ENCODE measurements at regions not wholly inside any gene's neighbourhood (a gene's known extent, or its start where the extent isn't known, plus 50 kb on each side); places are given as distances from the start of the nearest gene placed in this dataset.
A peak's percentile ranks its signal among the peaks of the same experiment; 100 is the strongest.

GRCh38 chr10:8437896-8438295, 383.4 kb downstream of the GATA3 start:
- DNase-seq, result no peak

DNA sequence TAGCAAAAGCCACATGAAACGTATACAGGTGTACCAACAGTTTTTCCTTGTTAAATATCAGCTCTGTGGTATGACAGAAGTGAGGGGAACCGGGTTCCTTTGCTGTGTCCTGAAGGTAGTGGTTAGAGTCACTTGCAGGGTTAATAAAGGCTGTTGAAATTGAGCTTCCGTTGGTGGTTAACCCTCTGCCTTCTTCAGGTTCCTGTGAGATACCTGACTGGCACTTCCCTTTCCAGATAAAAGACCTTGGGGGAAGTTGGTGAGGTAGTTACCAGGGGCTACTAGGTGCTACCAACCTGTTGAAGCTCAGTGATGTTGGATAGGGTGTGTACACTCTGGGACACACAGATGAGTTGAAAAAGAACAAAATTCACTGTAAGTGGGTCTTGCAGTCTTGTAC, 384.1 kb downstream of the GATA3 start:
- no peak for DNase-seq

GRCh38 chr10:8439040-8439439, 384.6 kb downstream of the GATA3 start:
- DNase-seq, result no peak

DNA sequence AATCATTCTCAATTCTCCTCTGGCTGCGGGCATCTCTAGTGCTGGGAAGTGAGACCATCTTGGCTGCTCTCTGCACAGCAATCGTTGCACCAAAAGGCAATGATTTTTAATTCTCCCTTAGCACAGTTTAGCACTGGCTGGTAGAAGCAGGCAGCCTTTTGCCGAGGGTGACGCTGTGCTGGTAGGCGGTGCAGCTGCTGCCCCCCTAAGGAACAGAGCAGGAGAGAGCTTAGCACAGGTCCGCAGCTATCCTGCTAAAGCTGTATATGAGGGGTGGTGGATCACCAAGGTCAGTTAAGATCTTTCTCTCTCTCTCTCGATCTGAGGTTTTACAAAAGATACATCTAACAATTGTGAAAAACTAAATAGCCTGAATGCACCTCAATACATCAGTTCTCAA, 390.1 kb downstream of the GATA3 start:
- no peak for DNase-seq

- DNase-seq, result no peak
These were observed 390.9 kb downstream of the GATA3 start for GRCh38 chr10:8445353-8445752.

DNA sequence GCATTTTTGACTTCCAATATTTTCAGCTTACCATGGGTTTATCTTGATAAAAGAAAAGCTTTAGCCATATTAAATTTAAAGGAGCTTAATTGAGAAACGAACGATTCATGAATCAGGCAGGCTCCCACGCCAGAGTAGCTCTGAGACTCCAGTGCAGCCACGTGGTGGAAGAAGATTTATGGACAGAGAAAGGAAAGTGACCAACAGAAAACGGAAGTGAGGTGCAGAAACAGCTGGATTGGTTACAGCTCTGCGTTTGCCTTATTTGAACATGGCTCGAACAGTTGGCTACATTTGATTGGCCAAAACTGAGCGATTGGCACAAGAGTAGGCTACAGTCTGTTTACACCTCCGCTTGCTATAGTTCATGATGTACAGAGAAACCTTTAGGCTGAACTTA, 395.4 kb downstream of the GATA3 start:
- DNase-seq, result peak; percentile 51

DNA sequence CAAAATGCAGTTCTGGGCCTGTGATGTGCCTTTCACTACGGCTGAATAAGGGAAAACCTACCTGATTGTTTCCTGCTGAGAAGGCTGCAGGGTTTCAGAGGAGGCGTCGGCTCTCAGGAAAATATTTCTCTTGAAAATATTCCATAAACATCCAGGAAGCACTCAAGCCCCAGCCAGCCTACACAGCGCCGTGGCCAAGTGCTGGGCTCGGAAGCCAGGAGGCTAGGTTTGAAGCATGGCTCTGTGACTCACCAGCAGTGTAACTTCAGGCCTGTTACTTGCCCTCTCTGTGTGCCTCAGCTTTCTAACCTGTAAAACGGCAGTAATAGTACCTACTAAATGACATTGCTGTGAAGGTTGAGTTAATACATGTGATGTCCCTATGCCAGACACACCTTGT, 399.1 kb downstream of the GATA3 start:
- DNase-seq, result no peak

- DNase-seq, result no peak
These were observed 399.9 kb downstream of the GATA3 start for GRCh38 chr10:8454357-8454756.

DNA sequence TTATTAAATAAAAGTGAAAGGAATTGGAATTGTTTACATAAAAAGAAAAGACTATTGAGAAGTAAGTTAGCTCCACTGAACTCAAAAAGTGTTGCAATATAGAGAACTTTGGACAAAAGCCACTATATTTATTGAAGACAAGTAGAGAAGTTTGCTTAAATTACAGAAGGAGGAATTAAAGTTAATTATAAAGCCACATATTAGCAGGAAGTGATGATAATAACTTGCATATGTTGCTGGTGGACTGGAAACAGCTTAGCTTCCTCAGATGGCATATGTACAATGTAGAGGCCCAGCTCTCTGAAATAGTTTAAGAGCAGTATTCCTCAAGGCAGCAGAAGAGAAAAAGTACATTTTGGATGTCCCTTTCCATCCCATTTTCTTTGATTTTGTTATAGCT, 400.7 kb downstream of the GATA3 start:
- DNase-seq, result no peak

DNA sequence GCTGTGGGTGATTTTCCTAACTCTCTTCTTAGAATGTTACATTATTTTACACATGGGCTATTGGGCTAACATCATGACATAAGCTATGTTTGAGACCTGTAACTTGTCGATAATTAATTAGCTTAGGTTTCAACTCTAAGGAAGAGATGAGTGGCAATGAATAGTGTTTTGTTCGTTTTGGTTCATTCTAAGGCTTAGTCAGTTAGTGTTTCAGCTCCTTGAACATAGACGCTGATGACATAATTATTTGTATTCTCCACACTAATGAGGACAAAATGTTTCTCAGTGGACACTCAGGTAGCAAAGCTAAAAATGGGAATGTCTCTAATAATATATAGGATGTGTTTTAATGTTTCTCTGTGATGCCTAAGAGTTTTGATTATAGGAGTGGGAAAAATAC, 401.9 kb downstream of the GATA3 start:
- no peak for DNase-seq

DNA sequence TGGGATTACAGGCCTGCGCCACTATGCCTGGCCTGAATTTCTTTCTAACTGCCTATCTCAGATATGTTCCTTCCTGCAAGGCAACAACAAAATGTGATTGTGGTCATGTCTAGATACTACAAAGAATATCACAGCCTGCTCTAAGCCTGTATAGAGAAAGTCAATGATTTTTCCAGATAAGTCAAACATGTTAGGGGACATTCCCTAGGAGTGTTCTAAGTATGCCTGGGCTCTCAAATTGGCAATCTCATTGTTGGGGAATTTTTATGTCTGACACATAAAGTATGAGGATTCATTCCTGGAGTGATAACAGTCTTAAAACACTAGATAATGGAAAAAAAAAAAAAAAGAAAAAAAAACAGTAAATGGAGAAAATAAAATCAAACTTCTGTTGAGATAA, 406.1 kb downstream of the GATA3 start:
- DNase-seq, result no peak

DNA sequence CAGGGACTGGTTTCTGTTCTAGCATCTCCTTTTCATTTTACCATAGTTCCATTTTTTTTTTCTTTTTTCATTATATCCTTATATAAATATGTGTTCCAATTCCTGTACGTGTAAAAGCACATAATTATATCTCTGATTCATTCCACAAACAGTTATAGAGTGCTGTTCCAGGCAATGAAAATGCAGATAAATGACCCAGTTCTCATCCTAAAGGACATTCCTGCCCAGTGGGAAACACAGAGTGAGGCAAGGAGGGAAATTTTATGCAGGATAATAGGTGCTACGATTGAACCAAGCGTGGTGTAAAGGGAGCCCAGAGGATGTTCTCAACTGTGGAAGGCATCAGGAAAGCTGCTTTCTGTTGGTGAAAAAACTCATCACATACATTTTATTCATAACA, 408.1 kb downstream of the GATA3 start:
- DNase-seq, result no peak

- DNase-seq, result no peak
These were observed 409.4 kb downstream of the GATA3 start for GRCh38 chr10:8463853-8464252.

GRCh38 chr10:8468477-8468876, 414.0 kb downstream of the GATA3 start:
- DNase-seq, result no peak

DNA sequence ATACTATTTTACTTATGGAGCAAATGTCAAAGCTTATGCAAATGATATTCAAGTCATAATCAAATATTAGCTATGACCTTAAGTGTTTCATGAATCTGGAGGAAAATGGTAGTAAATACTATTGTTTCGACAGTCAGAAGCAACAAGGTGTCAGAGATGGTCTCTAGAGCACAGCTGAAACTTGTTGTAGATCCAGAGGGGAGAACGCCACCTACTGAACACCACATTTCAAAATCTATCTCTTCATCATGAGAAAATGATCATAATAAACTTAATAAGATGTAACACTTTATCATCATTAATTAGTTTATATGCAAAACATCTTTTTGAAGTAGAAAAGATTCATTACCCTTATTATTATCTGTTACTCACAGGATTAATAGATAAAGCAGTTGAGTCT, 418.7 kb downstream of the GATA3 start:
- no peak for DNase-seq

DNA sequence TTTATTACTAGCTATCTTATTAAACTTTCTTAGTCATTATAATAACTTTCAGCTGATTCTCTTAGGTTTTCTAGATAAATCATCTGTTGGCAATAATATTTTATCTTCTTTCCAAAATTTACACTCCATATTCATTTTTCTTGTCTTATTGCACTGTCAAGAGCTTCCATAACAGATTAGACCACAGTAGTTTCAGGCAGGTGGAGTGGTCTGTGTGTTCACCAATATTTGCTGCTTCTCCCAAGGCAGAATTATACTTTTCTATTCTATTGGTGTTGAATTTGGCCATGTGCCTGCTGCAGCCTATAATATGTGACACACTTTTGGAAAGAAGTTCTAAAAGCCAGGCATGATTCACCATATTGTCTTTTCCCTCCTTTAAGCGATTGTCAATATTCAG, 422.8 kb downstream of the GATA3 start:
- no peak for DNase-seq

DNA sequence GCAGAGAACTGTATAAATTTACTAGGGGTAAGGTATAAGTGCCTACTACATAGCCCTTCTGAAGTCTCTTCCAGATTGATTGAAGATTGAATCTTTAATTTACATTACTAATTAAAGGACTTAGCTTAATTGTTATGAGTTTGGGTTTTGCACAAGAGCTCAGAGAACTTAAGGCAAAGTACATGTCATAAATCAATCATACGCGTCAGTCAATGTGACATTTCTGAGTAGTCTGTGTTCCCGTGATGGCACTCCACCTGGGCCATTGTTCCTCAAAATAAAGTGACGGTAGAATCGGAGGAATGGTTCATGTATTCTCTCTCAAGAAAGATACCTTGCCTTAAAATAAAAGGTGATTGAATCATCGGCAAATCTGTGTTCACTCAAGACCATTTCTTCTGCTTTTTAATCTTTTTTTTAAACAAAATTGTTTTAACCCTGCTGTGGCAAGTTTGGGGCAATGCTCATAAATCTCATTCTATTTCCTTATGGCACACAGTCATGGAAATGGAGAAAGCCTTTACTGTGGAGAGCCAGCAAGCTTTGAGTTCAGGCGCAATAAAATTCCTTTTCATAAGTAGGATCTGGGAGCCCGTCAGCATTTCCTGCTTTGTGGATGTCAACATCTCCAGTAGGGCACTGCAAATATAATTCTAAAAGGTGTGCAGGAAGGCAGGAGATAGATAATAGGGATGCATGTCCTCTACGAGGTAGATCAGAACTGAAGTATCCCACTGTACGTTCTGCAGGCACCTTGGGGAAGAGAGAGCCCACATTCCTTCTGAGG, 427.4 kb downstream of the GATA3 start:
- no peak for DNase-seq

- DNase-seq, result no peak
These were observed 430.5 kb downstream of the GATA3 start for GRCh38 chr10:8485032-8485431.

DNA sequence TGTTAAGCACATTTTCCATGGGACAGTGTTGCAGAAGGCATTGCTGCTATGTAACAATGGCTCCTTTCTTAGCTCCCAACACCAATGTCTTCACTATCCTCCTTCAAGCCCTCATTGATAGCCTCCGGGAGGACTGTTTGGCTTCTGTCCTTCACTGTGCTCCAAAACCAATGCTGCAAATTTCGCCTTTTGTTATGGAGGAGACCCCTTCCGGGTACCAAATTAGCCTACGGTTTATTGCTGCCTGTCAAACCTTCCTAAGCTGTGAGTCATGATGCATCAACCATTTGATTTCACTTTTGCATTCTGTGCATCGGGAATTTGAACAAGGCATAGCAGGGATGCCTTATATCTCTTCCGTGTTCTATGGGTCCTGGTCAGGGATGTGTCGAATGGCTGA, 432.9 kb downstream of the GATA3 start:
- no peak for DNase-seq

- DNase-seq, result no peak
These were observed 434.7 kb downstream of the GATA3 start for GRCh38 chr10:8489232-8489631.

DNA sequence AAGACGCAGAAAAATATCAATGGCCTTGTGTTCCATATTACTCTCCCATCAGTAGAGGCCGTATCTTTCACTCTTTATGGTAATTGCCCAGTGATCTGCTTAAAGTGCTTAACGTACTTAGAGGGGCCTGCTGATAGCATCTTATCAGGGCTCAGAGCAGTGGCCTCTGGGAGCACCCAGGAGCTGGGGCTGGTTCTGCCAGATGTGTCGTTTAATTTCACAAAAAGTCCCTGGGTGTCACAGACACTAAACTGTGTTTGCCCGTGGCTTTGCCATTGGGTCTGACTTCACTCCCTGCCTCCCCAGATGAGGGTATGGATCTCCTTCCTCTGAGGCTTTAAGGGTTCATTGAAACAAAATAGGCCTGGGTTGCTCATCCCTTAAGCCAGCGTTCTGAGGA, 435.3 kb downstream of the GATA3 start:
- DNase-seq, result no peak

GRCh38 chr10:8498290-8498689, 443.8 kb downstream of the GATA3 start:
- no peak for DNase-seq

GRCh38 chr10:8498881-8499280, 444.4 kb downstream of the GATA3 start:
- DNase-seq, result no peak

- DNase-seq, result no peak
These were observed 444.8 kb downstream of the GATA3 start for GRCh38 chr10:8499312-8499711.

DNA sequence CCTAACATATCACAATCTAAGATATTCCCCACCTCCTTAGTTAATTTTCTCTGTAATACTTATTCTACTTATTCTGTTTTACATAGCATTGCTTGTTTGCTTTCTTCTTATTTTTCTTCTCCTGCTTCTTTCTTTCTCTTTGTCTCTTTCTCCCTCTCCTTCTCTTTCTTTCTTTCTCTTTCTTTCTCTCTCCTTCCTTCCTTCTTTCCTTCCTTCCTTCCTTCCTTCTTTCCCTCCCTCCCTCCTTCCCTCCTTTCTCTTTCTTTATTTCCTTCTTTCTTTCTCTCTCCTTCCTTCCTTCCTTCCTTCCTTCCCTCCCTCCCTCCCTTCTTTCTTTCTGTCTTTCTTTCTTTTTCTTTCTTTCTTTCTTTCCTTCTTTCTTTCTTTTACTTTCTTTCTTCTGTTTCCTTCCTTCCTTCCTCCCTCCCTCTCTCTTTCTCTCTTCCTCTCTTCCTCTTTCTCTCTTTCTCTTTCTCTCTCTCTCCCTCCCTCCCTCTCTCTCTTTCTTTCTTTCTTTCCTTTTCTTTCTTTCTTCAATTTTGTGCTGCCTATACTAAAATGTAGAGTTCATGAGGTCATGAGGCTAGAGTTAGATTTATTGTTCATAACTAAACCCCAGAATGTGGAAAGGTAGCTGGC, 445.4 kb downstream of the GATA3 start:
- DNase-seq, result no peak
